WERI-Rb-1 (cell line): ENCODE measurements at regions not wholly inside any gene's neighbourhood (a gene's known extent, or its start where the extent isn't known, plus 50 kb on each side); places are given as distances from the start of the nearest gene placed in this dataset.

Experiments
- DNase-seq: peaks from one replicate; pipeline ENCODE4 v3.0.0-alpha.2; 2020
- H3K27ac ChIP-seq: fragments of 250-450 bp; sonication (Bioruptor Pico); 2 replicates; pipeline ENCODE4 v1.5.1; 2020; ENCODE audit warnings: mild to moderate bottlenecking, moderate library complexity
- H3K27me3 ChIP-seq: fragments of 250-450 bp; sonication (Bioruptor Pico); 2 replicates; pipeline ENCODE4 v1.5.1; 2021; ENCODE audit warnings: mild to moderate bottlenecking, low read depth, moderate library complexity; ENCODE audit not compliant: insufficient read depth, severe bottlenecking
- H3K36me3 ChIP-seq: fragments of 250-450 bp; sonication (Bioruptor Pico); 2 replicates; pipeline ENCODE4 v1.5.1; 2020; ENCODE audit warnings: mild to moderate bottlenecking, moderate library complexity
- H3K4me3 ChIP-seq: 2 replicates; pipeline ENCODE4 v1.5.1; 2011; ENCODE audit warnings: low read depth, mild to moderate bottlenecking, control low read depth, low read length
- H3K9me3 ChIP-seq: fragments of 250-450 bp; sonication (Bioruptor Pico); 2 replicates; pipeline ENCODE4 v1.5.1; 2021; ENCODE audit warnings: mild to moderate bottlenecking, moderate library complexity; ENCODE audit not compliant: severe bottlenecking
- TF ChIP-seq, protein P1 (sequence below): IDR thresholded peaks from 2 replicates; pipeline ENCODE4 v1.5.1; 2011; ENCODE audit warnings: low read depth, mild to moderate bottlenecking, control low read depth, inconsistent platforms, low read length

DNA sequence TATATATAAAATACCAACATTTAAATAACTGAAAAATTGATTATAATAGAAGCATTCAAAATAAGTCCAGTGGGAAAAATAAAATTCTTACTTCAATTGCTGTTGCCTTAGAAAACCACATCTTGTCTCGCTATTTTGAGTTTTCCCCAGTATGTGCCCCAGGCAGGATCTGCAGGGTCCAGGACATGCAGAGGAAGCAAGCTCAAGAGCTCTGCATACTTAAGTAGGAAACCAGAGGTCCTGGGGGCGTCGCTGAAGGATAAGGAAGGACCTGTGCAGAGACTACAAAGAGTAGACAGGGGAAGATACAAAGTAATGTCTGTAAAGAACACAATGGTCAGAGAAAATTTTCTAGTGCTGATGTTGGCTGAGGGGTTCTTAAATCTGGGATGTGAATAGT is 310.5 kb upstream of the EMCN start:
- no peak overlapping the region for H3K4me3 ChIP-seq
- DNase-seq = no peak
- no peaks in the 10 kb centered on the region for H3K27me3 ChIP-seq
- no peaks in the 10 kb centered on the region for H3K36me3 ChIP-seq
- TF ChIP-seq, protein P1, sequence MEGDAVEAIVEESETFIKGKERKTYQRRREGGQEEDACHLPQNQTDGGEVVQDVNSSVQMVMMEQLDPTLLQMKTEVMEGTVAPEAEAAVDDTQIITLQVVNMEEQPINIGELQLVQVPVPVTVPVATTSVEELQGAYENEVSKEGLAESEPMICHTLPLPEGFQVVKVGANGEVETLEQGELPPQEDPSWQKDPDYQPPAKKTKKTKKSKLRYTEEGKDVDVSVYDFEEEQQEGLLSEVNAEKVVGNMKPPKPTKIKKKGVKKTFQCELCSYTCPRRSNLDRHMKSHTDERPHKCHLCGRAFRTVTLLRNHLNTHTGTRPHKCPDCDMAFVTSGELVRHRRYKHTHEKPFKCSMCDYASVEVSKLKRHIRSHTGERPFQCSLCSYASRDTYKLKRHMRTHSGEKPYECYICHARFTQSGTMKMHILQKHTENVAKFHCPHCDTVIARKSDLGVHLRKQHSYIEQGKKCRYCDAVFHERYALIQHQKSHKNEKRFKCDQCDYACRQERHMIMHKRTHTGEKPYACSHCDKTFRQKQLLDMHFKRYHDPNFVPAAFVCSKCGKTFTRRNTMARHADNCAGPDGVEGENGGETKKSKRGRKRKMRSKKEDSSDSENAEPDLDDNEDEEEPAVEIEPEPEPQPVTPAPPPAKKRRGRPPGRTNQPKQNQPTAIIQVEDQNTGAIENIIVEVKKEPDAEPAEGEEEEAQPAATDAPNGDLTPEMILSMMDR = no peak
- H3K27ac ChIP-seq = no peak overlapping the region
- H3K9me3 ChIP-seq = no peaks in the 10 kb centered on the region

DNA sequence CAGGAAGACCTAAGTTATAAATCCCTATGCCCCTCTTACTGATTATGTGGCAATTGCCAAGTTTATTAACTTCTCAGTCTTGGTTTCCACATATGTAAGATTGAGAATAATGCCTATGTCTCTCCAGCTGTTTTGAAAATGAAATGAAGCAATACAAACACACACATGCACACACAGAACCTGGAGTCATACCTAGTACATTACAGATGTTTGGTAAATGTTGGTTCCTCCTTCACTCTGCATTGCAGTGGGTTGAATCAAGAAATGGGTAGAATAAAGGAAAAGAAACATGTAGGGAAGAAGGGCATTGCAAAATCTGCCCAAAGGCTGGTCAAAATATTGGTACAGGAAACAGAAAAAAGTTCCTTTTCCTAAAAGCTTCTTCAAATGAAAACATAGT is 309.9 kb upstream of the EMCN start:
- Histone ChIP-seq H3K27me3 (no peaks in the 10 kb centered on the region), H3K4me3 (no peak overlapping the region), H3K9me3 (no peaks in the 10 kb centered on the region), H3K27ac (no peak overlapping the region), H3K36me3 (no peaks in the 10 kb centered on the region)
- DNase-seq = no peak
- TF ChIP-seq, protein P1 = no peak

DNA sequence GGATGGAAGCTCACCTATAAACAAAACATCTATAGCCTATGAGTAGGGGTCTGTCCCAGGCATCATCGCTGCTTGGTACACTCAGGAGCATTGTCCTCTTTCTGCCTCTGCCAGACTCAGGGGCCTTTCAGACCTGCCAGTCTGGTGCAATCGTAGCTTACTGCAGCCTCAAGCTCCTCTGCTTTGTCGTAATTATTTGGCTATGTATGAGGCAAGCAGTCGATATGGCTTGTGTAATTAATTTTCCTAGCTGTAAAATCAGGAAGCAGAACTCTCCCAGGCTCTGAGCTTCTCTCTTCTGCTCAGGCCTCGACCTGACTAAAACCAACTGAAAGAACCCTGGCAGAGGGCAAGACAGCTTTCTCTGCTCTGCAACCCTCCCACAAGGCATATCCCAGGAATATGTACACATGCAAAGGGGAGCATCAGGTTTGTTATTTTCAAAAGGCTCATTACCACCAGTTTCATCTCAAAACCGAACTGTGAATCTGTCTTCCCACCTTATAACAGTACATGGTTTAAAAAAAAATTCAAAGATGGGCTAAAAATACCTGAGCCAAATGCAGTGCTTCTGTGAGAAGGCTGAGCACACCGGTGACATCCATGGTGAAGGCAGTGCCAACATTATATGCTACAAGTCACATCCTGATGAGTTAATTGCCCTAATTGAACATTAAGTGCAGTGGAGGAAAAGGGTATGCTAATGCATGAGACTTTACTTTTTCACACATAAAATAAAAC is 309.2 kb upstream of the EMCN start:
- Histone ChIP-seq H3K36me3 (no peaks in the 10 kb centered on the region), H3K27ac (no peak overlapping the region), H3K4me3 (no peak overlapping the region), H3K9me3 (no peaks in the 10 kb centered on the region), H3K27me3 (no peaks in the 10 kb centered on the region)
- TF ChIP-seq, protein P1 = no peak
- no peak for DNase-seq

DNA sequence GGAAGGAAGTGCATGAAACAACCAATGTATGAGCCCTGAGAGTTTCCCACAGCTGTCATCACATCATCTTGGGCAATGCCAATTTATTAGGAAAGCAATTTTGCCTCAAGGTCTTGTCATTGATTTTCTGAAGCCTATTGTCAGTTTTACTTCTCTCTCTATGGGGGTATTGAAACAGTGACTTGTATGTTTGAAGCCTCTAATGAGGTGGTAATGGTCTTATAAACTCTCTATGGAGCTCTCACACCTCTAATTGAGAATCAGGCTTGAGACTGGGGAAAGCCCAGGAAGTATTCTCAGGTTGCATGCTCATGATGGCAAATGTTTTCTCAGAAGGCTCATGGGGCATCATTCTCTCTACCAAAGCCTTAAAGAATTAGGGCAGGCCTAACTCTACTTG is 308.2 kb upstream of the EMCN start:
- Histone ChIP-seq H3K9me3 (no peaks in the 10 kb centered on the region), H3K4me3 (no peak overlapping the region), H3K27me3 (no peaks in the 10 kb centered on the region), H3K36me3 (no peaks in the 10 kb centered on the region), H3K27ac (no peak overlapping the region)
- no peak for DNase-seq
- TF ChIP-seq, protein P1 = no peak

DNA sequence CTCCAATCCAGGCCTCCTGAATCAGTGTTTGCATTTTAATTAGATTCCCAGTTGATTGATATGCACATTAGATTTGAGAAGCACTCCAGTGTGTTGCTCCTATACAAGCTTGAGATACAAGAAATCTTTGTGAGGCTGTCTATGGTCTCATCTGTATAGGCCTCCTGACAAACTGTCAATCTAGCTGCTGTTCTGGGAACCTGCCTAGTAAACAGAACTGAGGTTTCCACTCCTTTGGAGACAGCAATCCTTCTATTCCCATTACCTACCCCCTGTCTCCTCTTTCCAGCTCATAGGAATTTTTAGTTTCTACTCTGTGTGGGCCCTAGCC is 306.1 kb upstream of the EMCN start:
- no peak for DNase-seq
- TF ChIP-seq, protein P1 = no peak

More for the DNA sequence above, 306.1 kb upstream of the EMCN start:
- no peaks in the 10 kb centered on the region for H3K9me3 ChIP-seq
- H3K4me3 ChIP-seq = no peak overlapping the region
- no peak overlapping the region for H3K27ac ChIP-seq
- H3K27me3 ChIP-seq = no peaks in the 10 kb centered on the region
- no peaks in the 10 kb centered on the region for H3K36me3 ChIP-seq
